ENCODE measurements at regions not wholly inside any gene's neighbourhood (a gene's known extent, or its start where the extent isn't known, plus 50 kb on each side); places are given as distances from the start of the nearest gene placed in this dataset.

DNA sequence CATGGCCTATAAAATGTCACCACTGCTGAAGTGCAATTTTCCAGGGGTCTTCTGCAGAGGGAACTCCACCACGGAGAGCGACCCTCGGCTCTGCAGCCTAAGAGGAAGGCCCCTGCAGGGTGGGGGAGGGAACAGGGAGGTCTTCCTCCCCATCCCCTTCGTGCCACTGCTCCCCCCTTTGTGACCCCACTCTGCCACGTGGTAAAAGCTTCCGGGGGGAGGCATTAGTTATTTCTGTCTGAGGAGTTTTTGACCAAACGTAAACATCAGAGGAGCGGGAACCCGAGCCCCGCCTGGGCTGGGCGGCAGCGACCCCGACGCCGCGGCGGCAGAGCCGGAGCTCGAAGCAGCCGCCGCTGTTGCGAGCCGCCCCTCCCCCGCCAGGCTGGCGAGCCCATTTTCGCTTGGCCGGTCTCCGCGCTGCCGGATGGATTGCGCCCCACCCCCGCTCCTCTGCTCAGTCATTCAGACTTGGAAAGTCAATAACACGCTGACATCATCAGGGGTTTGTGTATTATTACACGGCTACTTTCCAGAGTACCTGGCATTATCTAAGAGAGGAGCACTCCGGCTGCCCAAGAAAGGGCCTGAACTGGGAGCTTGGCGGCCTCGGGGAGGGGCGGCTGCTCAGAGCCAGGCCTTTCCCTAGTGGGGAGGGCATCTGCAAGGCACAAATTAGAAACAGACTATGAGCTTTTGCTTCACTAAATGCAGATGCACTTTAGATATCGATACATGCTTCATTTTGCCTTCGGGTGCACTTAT lies 162.5 kb upstream of the TBL1XR1 start:
- TF ChIP-seq, protein P1, sequence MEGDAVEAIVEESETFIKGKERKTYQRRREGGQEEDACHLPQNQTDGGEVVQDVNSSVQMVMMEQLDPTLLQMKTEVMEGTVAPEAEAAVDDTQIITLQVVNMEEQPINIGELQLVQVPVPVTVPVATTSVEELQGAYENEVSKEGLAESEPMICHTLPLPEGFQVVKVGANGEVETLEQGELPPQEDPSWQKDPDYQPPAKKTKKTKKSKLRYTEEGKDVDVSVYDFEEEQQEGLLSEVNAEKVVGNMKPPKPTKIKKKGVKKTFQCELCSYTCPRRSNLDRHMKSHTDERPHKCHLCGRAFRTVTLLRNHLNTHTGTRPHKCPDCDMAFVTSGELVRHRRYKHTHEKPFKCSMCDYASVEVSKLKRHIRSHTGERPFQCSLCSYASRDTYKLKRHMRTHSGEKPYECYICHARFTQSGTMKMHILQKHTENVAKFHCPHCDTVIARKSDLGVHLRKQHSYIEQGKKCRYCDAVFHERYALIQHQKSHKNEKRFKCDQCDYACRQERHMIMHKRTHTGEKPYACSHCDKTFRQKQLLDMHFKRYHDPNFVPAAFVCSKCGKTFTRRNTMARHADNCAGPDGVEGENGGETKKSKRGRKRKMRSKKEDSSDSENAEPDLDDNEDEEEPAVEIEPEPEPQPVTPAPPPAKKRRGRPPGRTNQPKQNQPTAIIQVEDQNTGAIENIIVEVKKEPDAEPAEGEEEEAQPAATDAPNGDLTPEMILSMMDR (IDR thresholded peaks at IDR 0.05), result no peak
- TF ChIP-seq POLR2A (IDR thresholded peaks at IDR 0.05), result no peak

Data from ovary (tissue), 3 donors.